SIG-M5 treated with dmso at 0.1 percent for 504 hours (cell line): ENCODE measurements at regions not wholly inside any gene's neighbourhood (a gene's known extent, or its start where the extent isn't known, plus 50 kb on each side); places are given as distances from the start of the nearest gene placed in this dataset.

ENCODE experiments used
- DNase-seq: peaks from one replicate; lab custom pipeline; 2025; ENCODE audit not compliant: unreplicated experiment; lab: John Stamatoyannopoulos, UW

DNA sequence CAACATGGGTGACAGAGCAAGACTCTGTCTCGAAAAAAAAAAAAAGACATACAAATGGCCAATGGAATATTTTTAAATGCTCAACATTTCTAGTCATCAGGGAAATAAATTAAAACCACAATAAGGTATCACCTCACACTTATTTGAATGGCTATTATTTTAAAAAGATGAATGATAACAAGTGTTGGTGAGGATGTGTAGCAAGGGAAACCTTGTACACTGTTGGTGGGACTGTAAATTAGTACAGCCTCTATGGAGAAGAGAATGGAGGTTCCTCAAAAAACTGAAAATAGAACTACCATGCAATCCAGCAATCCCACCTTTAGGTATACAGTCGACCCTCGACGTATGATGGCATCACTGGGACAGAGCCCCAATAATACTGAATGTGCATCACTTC lies 65.4 kb upstream of the DIP2C start:
- DNase-seq, result no peak

DNA sequence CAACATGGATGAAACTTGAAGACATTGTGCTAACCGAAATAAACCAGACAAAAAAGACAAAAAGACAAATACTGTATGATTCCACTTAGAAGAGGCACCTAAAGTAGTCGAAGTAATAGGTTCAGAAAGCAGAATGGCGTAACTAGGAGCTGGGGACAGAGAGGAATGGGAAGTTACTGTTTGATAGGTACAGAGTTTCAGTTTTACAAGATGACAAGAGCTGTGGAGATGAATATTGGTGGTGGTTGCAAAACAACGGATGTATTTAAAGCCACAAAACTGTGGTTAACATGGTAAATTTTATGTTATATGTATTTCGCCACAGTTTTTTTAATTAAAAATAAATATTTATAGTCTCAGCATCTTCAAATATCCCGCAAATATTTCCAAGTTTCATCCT lies 64.1 kb upstream of the DIP2C start:
- DNase-seq, result peak; percentile 75

DNA sequence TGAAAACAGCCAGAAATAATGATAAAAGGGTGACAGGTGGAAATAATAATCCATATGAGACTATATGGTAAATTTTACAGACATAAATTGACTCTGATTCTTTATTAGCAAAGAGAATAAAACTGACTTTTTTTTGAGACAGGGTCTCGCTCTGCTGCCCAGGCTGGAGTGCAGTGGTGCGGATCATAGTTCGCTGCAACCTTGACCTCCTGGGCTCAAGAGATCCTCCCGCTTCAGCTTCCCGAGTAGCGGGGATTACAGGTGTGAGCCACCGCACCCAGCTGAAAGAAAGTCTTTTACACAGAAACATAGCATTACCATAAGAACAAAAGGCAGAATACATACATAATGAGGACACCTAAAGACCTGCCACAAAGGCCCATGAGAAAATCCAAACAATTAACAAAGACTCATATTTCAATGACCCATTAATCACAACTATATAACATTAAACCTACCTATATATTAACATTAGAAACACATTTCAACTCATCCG lies 51.5 kb upstream of the DIP2C start:
- no peak for DNase-seq

DNA sequence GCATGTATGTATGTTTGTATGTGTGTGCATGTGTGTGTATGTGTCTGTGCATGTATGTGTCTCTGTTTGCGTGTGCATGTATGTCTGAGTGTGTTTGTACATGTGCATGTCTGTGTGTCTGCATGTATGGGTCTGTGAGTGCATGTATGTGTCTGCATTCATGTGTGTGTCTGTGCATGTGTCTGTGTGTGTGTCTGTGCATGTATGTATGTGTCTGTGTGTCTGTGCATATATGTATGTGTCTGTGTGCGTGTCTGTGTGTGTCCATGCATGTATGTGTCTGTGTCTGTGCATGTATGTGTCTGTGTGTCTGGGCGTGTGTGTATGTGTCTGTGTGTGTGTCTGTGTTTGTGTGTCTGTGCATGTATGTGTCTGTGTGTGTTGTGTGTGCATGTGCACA lies 49.9 kb upstream of the DIP2C start:
- no peak for DNase-seq
